HepG2 (cell line): ENCODE measurements at regions not wholly inside any gene's neighbourhood (a gene's known extent, or its start where the extent isn't known, plus 50 kb on each side); places are given as distances from the start of the nearest gene placed in this dataset.

Experiments used
- EZH2 ChIP-seq: conservative IDR thresholded peaks from 2 replicates; pipeline ENCODE4 v1.6.1; 2012; ENCODE audit warnings: mild to moderate bottlenecking, low read depth, low read length, moderate library complexity
- HNRNPH1 ChIP-seq: fragments of 200-400 bp; formaldehyde crosslinking; optimal IDR thresholded peaks from 2 replicates; pipeline ENCODE3; 2017; ENCODE audit warnings: mild to moderate bottlenecking, low read depth, low read length
- TF ChIP-seq, protein P1 (sequence below): sonication (generic); formaldehyde crosslinking; IDR thresholded peaks from 2 replicates; pipeline ENCODE4 v1.5.0; 2020; ENCODE audit warnings: mild to moderate bottlenecking, missing genetic modification reagents, moderate library complexity
- TF ChIP-seq, protein P2 (sequence below): sonication (generic); formaldehyde crosslinking; IDR thresholded peaks from 2 replicates; pipeline ENCODE4 v1.4.0; 2020; ENCODE audit warnings: missing genetic modification reagents

DNA sequence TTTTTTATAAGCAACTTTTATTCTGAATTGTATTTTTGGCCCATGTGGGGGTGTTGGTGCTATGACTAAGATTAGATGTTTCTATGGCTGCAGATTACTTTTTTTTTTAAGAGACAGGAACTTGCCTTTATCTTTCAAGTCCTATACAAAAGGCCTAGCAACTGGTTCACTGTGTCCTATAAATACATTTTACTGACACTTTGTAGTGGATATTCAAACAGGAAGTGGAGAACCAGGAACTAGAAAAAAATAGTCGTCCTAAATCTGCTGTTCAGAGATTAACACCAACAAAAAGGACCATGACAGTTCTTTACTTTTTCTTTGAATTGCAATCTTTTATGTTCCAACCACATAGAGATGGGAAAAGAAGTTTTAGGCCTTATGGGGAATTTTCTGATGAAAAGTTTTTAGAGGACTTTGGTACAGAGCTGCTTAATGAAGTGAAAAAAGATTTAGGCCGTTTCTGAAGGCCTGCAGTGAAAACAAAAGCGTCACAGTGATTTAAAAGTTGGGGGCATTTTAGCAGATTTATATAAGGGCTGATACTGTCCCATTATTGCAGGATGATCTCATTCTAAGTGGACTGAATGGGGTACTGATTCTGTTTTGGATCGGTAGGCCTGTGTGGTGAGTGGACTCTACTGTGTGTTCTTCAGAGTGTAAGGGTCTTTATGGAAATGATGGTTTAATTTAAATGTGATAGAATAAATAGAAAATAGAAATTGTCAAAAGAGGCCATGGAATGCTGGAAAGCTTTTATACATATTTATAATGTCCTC, 136.4 kb upstream of the DEPDC1 start:
- TF ChIP-seq, protein P1, sequence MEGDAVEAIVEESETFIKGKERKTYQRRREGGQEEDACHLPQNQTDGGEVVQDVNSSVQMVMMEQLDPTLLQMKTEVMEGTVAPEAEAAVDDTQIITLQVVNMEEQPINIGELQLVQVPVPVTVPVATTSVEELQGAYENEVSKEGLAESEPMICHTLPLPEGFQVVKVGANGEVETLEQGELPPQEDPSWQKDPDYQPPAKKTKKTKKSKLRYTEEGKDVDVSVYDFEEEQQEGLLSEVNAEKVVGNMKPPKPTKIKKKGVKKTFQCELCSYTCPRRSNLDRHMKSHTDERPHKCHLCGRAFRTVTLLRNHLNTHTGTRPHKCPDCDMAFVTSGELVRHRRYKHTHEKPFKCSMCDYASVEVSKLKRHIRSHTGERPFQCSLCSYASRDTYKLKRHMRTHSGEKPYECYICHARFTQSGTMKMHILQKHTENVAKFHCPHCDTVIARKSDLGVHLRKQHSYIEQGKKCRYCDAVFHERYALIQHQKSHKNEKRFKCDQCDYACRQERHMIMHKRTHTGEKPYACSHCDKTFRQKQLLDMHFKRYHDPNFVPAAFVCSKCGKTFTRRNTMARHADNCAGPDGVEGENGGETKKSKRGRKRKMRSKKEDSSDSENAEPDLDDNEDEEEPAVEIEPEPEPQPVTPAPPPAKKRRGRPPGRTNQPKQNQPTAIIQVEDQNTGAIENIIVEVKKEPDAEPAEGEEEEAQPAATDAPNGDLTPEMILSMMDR, result no peak
- no peak for TF ChIP-seq HNRNPH1
- TF ChIP-seq, protein P2, sequence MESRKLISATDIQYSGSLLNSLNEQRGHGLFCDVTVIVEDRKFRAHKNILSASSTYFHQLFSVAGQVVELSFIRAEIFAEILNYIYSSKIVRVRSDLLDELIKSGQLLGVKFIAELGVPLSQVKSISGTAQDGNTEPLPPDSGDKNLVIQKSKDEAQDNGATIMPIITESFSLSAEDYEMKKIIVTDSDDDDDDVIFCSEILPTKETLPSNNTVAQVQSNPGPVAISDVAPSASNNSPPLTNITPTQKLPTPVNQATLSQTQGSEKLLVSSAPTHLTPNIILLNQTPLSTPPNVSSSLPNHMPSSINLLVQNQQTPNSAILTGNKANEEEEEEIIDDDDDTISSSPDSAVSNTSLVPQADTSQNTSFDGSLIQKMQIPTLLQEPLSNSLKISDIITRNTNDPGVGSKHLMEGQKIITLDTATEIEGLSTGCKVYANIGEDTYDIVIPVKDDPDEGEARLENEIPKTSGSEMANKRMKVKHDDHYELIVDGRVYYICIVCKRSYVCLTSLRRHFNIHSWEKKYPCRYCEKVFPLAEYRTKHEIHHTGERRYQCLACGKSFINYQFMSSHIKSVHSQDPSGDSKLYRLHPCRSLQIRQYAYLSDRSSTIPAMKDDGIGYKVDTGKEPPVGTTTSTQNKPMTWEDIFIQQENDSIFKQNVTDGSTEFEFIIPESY (CRISPR knock-in tag), result no peak
- no peak for TF ChIP-seq EZH2
